Ovary (tissue), 3 donors: ENCODE measurements at regions not wholly inside any gene's neighbourhood (a gene's known extent, or its start where the extent isn't known, plus 50 kb on each side); places are given as distances from the start of the nearest gene placed in this dataset.

Source experiments
- POLR2A ChIP-seq: fragments of 450-650 bp; IDR thresholded peaks from one replicate; pipeline ENCODE4 v1.6.1; 2017; ENCODE audit warnings: antibody characterized with exemption, mild to moderate bottlenecking, moderate library complexity
- TF ChIP-seq, protein P1 (sequence below), 3 donors: fragments of 450-650 bp in 2 of 3; fragments of 200-600 bp in 1 of 3; IDR thresholded peaks; one replicate each; pipeline versions ENCODE4 v1.5.1 to v1.8.0; 2016 to 2022; ENCODE audit warnings: antibody characterized with exemption in 3 of 3, mild to moderate bottlenecking in 1 of 3
- donor health status: DM: no; HTN: no; CAD: no.

- TF ChIP-seq, protein P1, sequence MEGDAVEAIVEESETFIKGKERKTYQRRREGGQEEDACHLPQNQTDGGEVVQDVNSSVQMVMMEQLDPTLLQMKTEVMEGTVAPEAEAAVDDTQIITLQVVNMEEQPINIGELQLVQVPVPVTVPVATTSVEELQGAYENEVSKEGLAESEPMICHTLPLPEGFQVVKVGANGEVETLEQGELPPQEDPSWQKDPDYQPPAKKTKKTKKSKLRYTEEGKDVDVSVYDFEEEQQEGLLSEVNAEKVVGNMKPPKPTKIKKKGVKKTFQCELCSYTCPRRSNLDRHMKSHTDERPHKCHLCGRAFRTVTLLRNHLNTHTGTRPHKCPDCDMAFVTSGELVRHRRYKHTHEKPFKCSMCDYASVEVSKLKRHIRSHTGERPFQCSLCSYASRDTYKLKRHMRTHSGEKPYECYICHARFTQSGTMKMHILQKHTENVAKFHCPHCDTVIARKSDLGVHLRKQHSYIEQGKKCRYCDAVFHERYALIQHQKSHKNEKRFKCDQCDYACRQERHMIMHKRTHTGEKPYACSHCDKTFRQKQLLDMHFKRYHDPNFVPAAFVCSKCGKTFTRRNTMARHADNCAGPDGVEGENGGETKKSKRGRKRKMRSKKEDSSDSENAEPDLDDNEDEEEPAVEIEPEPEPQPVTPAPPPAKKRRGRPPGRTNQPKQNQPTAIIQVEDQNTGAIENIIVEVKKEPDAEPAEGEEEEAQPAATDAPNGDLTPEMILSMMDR (IDR thresholded peaks at IDR 0.05), result no peak
- TF ChIP-seq POLR2A, result no peak
These were observed 52.9 kb upstream of the SLC22A16 start for GRCh38 chr6:110529355-110529754.
